Skeletal muscle tissue (tissue), 3 donors: ENCODE measurements at regions not wholly inside any gene's neighbourhood (a gene's known extent, or its start where the extent isn't known, plus 50 kb on each side); places are given as distances from the start of the nearest gene placed in this dataset.

ENCODE experiments used
- H3K27ac ChIP-seq: one replicate; pipeline ENCODE4 v1.7.0; 2013; ENCODE audit warnings: mild to moderate bottlenecking, low read depth, low read length, inconsistent platforms
- H3K27me3 ChIP-seq, 3 donors: one replicate each; pipeline ENCODE4 v1.7.0; 2013; ENCODE audit warnings: low read length in 3 of 3; ENCODE audit not compliant: control insufficient read depth in 3 of 3, insufficient read depth in 3 of 3
- H3K36me3 ChIP-seq, 3 donors: one replicate each; pipeline ENCODE4 v1.7.0; 2013; ENCODE audit warnings: low read length in 3 of 3; ENCODE audit not compliant: control insufficient read depth in 3 of 3, insufficient read depth in 3 of 3
- H3K4me1 ChIP-seq, 3 donors: one replicate each; pipeline ENCODE4 v1.7.0; 2013; ENCODE audit warnings: low read length in 3 of 3, mild to moderate bottlenecking in 3 of 3; ENCODE audit not compliant: control insufficient read depth in 3 of 3, insufficient read depth in 3 of 3
- H3K4me3 ChIP-seq, 3 donors: one replicate each; pipeline ENCODE4 v1.7.0; 2013; ENCODE audit warnings: low read length in 3 of 3
- H3K9ac ChIP-seq, 3 donors: one replicate each; pipeline ENCODE4 v1.7.0; 2013; ENCODE audit warnings: low read length in 3 of 3, mild to moderate bottlenecking in 3 of 3, moderate library complexity in 2 of 3, low read depth in 1 of 3
- H3K9me3 ChIP-seq, 3 donors: one replicate each; pipeline ENCODE4 v1.7.0; 2013; ENCODE audit warnings: low read length in 3 of 3; ENCODE audit not compliant: control insufficient read depth in 3 of 3
- donor health status: Osteomylitis.

DNA sequence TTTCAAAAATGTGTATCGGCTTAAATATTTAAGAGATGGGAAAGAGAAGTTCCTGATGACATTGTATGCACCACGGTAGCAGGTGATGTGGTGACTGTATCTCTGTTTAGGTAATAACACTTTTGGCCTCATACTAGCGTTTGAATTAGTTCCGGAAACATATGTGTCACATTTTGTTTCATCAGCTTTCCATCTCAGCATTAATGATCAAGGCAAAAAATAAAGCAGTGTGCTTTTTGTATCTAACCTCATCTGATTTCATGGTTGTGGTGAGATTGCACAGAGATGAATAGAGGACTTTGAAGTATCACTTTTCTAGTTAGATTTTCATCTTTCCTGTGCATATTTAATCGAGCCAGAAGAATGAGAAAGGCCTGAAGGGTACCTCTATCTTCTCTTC, 206.4 kb upstream of the SPRY1 start:
- Histone ChIP-seq H3K9ac (no peak overlapping the region), H3K36me3 (no peaks in the 10 kb centered on the region), H3K9me3 (no peaks in the 10 kb centered on the region), H3K27me3 (no peaks in the 10 kb centered on the region), H3K4me3 (no peak overlapping the region), H3K4me1 (no peaks in the 10 kb centered on the region), H3K27ac (no peak overlapping the region)

DNA sequence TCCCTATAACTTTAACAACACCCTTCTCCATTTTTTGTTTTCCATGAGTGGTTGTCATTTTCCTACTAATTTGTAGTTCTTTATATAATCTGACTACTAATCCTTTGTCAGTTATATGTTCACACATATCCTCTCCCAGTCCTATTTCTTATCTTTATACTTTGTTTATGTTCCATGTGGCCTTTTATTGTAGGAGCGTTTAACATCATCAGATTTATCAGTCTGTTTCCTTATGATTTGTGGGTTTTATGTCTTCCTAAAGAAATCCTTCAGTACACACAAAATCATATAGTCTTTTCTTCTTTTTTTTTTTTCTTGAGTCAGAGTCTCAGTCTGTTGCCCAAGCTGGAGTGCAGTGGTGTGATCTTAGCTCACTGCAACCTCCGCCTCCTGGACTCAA, 204.9 kb upstream of the SPRY1 start:
- no peak overlapping the region for H3K27ac ChIP-seq
- no peaks in the 10 kb centered on the region for H3K27me3 ChIP-seq
- H3K4me1 ChIP-seq = no peaks in the 10 kb centered on the region
- no peaks in the 10 kb centered on the region for H3K9me3 ChIP-seq
- no peaks in the 10 kb centered on the region for H3K36me3 ChIP-seq
- H3K9ac ChIP-seq = no peak overlapping the region
- no peak overlapping the region for H3K4me3 ChIP-seq

DNA sequence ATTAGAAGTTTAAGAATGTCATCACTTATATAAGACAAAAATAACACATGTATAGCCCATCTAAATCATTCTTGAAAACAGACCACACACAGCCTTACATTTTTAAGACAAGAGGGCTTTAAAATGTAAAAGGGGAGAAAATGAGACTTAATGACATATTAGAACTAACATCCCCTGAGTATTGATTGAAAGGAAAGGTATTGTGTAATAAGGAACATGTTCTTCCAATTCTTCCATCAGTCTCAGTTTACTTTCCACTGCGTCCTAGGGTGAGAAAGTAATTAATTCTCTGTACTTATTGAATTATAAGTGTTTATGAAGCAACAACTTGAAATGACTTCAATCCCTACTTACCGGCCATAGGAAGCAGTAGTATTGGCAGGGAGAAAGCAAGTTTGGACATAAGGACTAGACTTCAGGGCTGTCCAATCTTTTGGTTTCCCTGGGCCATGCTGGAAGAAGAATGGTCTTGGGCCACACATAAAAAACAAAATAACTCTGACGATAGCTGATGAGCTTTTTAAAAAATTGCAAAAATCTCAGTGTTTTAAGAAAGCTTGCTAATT, 202.7 kb upstream of the SPRY1 start:
- no peaks in the 10 kb centered on the region for H3K36me3 ChIP-seq
- no peaks in the 10 kb centered on the region for H3K4me1 ChIP-seq
- no peak overlapping the region for H3K9ac ChIP-seq
- H3K4me3 ChIP-seq = no peak overlapping the region
- no peaks in the 10 kb centered on the region for H3K27me3 ChIP-seq
- H3K27ac ChIP-seq = no peak overlapping the region
- no peaks in the 10 kb centered on the region for H3K9me3 ChIP-seq

DNA sequence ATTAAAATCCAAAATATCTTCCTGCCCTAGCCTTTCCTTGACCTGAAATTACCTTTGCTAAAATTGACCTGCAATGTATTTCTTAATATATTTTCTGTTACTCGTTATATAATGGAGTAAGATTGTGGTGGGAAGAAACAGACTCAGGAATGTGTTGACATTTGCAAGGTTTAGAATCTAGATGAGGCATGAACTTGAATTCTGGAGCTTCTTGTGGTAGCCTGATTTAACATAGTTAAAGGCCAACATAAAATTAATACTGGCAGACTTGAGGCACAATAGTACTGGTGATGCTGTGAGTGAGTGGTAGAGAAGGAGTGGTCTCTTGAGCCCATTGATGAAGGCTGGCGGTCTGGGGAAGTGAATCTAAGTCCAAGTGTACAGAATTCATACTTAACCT, 197.9 kb upstream of the SPRY1 start:
- no peak overlapping the region for H3K27ac ChIP-seq
- no peaks in the 10 kb centered on the region for H3K27me3 ChIP-seq
- no peaks in the 10 kb centered on the region for H3K4me1 ChIP-seq
- H3K4me3 ChIP-seq = no peak overlapping the region
- H3K9ac ChIP-seq = no peak overlapping the region
- H3K36me3 ChIP-seq = no peaks in the 10 kb centered on the region
- no peaks in the 10 kb centered on the region for H3K9me3 ChIP-seq

DNA sequence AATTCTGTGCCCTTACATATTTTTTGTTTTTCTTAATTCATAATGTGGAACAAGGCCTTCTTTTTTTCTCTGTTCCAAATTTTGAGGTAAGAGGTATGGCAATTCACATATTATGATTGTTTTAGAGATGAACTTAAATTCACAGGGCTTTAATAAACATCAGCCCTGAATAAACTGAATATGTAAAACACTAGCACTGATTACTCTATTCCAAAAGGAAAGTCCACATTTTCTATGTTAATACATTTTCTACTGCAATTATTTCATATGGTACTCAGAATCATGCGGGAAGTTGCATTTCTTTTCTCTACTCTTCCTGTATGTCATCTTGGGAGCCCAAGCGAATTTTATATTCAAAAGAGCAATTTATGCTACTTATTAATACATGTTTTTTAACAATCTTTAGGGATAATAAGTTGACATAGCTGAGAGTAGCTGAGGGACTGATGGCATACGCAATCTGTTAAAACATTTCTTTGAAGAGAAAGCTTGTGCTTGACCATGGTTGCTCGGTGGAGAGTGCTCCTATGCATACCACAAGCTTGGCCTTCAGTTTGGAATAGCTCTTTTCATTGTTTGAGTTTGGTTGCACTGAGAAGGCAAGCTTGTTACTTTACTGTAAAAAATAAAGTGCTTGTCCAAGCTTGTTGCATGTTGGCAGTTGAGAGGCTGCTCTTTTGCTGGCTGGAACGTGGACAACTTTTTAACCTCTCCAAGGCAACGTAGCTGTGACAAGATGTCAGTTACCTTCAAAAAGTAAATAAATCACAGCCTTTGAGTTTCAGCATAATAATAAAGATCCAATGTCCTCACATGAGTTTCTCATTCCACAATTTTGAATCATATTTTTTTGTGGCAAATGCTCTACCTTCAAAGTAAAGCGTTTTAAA, 196.3 kb upstream of the SPRY1 start:
- no peaks in the 10 kb centered on the region for H3K36me3 ChIP-seq
- no peak overlapping the region for H3K4me3 ChIP-seq
- H3K9me3 ChIP-seq = no peaks in the 10 kb centered on the region
- H3K4me1 ChIP-seq = no peaks in the 10 kb centered on the region
- no peak overlapping the region for H3K27ac ChIP-seq
- no peak overlapping the region for H3K9ac ChIP-seq
- H3K27me3 ChIP-seq = no peaks in the 10 kb centered on the region

DNA sequence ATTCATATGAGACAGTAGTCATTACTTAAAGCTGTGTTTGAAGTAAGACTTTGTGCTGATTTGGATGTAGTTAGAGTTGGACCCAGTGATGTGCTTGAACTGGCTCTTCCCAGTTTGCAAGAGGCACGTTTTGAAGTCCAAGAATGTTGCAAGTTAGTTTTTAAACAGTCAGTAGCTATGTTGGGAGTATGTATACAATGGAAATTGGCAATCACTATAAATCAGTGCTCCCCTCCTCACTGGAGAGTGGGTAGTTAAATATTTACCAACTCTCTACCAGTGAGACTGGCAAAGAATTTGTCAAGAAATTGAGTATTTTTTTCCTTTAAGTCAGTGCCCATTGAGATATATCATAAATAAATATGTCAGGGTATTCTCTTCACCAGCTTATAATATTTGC, 191.9 kb upstream of the SPRY1 start:
- Histone ChIP-seq H3K36me3 (no peaks in the 10 kb centered on the region), H3K27ac (no peak overlapping the region), H3K9me3 (no peaks in the 10 kb centered on the region), H3K4me3 (no peak overlapping the region), H3K4me1 (no peaks in the 10 kb centered on the region), H3K9ac (no peak overlapping the region), H3K27me3 (no peaks in the 10 kb centered on the region)

DNA sequence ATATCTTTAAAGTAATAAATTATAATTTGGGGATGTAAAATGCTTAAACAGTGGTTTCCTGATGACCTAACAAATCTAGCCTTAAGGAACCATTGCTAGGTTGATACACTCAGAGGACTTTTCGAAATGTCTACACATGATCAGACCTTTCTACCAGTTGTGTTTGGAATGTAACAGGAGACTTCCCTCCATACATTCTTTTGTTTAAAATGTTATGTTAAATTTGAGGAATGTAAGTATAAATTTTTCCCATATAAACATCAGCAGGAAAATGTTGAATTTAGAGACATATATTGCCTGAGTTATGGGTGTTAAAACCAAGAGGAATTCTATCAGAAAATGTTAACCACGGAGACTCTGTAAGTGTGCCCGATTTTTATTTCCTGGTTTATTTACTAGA, 190.6 kb upstream of the SPRY1 start:
- Histone ChIP-seq H3K9me3 (no peaks in the 10 kb centered on the region), H3K4me1 (no peaks in the 10 kb centered on the region), H3K9ac (no peak overlapping the region)

DNA sequence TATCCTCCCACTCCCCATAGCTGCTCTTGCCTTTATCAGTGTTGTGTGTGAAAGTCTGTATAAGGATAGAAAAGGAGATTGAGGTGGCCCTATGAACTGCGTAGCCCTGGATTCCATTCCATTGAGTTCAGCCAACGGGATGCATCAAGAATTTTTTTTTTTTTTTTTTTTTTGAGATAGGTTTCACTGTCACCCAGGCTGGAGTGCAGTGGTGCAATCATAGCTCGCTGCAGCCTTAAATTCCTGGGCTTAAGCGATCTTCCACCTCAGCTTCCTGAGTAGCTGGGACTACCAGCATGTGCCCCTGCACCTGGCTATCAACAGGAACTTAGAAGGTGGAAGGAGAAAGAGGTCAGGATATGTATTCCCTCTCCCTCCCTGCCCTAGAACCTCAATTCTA, 187.2 kb upstream of the SPRY1 start:
- no peak overlapping the region for H3K27ac ChIP-seq
- no peaks in the 10 kb centered on the region for H3K4me1 ChIP-seq
- H3K27me3 ChIP-seq = no peaks in the 10 kb centered on the region
- no peaks in the 10 kb centered on the region for H3K36me3 ChIP-seq
- H3K9me3 ChIP-seq = no peaks in the 10 kb centered on the region
- no peak overlapping the region for H3K4me3 ChIP-seq
- H3K9ac ChIP-seq = no peak overlapping the region

More for the DNA sequence above, 190.6 kb upstream of the SPRY1 start:
- Histone ChIP-seq H3K27ac (no peak overlapping the region), H3K27me3 (no peaks in the 10 kb centered on the region), H3K36me3 (no peaks in the 10 kb centered on the region), H3K4me3 (no peak overlapping the region)

DNA sequence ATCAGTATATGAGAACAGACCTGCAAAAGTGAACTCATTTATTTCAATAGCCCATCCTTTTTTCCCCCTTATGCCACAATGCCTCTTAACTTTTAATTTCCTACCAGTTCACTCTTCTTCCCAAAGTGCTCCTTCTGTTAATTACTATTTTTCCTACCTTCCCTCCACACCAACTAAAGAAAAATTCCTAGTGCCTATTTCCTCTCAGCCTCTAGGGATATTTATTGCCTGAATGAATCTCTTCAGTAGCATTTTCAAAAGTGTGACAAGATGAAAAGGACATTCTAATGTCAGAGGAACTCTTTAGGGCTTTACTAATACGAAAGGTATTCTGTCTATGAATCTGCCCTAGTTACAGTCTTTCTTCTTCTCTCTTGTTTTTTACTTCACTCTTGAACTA, 181.1 kb upstream of the SPRY1 start:
- Histone ChIP-seq H3K9me3 (no peaks in the 10 kb centered on the region), H3K4me3 (no peak overlapping the region), H3K4me1 (no peaks in the 10 kb centered on the region), H3K27me3 (no peaks in the 10 kb centered on the region), H3K36me3 (no peaks in the 10 kb centered on the region), H3K27ac (no peak overlapping the region), H3K9ac (no peak overlapping the region)

DNA sequence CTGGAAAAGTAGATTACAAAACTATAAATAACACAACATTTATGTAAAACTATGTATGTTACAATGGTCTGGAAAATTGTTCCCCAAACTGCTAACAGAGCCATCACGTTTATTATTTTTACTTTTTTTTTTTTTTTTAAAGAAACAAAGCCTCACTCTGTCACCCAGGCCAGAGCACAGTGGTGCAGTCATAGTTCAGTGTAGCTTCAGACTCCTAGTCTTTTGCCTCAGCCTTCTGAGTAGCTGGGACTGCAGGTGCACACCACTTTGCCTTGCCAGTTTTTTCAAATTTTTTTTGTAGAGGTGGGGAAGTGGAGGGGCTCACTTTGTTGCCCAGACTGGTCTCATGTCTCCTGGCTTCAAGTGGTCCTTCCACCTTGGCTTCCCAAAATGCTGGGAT, 180.1 kb upstream of the SPRY1 start:
- H3K9me3 ChIP-seq = no peaks in the 10 kb centered on the region

More for the DNA sequence above, 180.1 kb upstream of the SPRY1 start:
- no peaks in the 10 kb centered on the region for H3K27me3 ChIP-seq
- no peak overlapping the region for H3K4me3 ChIP-seq
- H3K36me3 ChIP-seq = no peaks in the 10 kb centered on the region
- H3K27ac ChIP-seq = no peak overlapping the region
- H3K4me1 ChIP-seq = no peaks in the 10 kb centered on the region
- no peak overlapping the region for H3K9ac ChIP-seq
